Smooth muscle cell (in vitro differentiated cells): ENCODE measurements at regions not wholly inside any gene's neighbourhood (a gene's known extent, or its start where the extent isn't known, plus 50 kb on each side); places are given as distances from the start of the nearest gene placed in this dataset.

ENCODE experiments used
- DNase-seq: peaks from one replicate; lab custom pipeline; 2025; ENCODE audit not compliant: unreplicated experiment; lab: John Stamatoyannopoulos, UW
- H2AFZ ChIP-seq: fragments of 200-600 bp; sonication (generic); 2 replicates; pipeline ENCODE4 v1.6.0; 2016; ENCODE audit warnings: antibody characterized with exemption, low read depth, mild to moderate bottlenecking
- H3F3A ChIP-seq: fragments of 200-600 bp; sonication (generic); 2 replicates; pipeline ENCODE4 v1.6.0; 2017; ENCODE audit warnings: antibody characterized with exemption, low read depth
- H3K27ac ChIP-seq: fragments of 200-600 bp; sonication (generic); 2 replicates; pipeline ENCODE4 v1.5.1; 2016; ENCODE audit warnings: low read depth, mild to moderate bottlenecking
- H3K27me3 ChIP-seq: fragments of 200-600 bp; sonication (generic); 2 replicates; pipeline ENCODE4 v1.6.1; 2016; ENCODE audit warnings: low read depth, mild to moderate bottlenecking
- H3K36me3 ChIP-seq: fragments of 200-600 bp; sonication (generic); 2 replicates; pipeline ENCODE4 v1.5.1; 2016; ENCODE audit warnings: low read depth
- H3K4me1 ChIP-seq: fragments of 200-600 bp; sonication (generic); 2 replicates; pipeline ENCODE4 v1.5.1; 2016; ENCODE audit warnings: low read depth
- H3K4me2 ChIP-seq: fragments of 200-600 bp; sonication (generic); 2 replicates; pipeline ENCODE4 v1.6.0; 2016; ENCODE audit warnings: mild to moderate bottlenecking
- H3K4me3 ChIP-seq: fragments of 200-600 bp; sonication (generic); 2 replicates; pipeline ENCODE4 v1.5.1; 2016; ENCODE audit warnings: mild to moderate bottlenecking
- H3K79me2 ChIP-seq: fragments of 200-600 bp; sonication (generic); 2 replicates; pipeline ENCODE4 v1.6.0; 2016; ENCODE audit warnings: low read depth, mild to moderate bottlenecking
- H3K9ac ChIP-seq: fragments of 200-600 bp; sonication (generic); 2 replicates; pipeline ENCODE4 v1.6.0; 2016; ENCODE audit warnings: low read depth
- H3K9me3 ChIP-seq: fragments of 200-600 bp; sonication (generic); replicated peaks from 2 replicates; pipeline ENCODE4 v1.5.1; 2016; ENCODE audit warnings: low read depth
- H4K20me1 ChIP-seq: fragments of 200-600 bp; sonication (generic); 2 replicates; pipeline ENCODE4 v1.6.0; 2016; ENCODE audit warnings: low read depth
- CTCF ChIP-seq: fragments of 200-600 bp; sonication (generic); IDR thresholded peaks from 2 replicates; pipeline ENCODE4 v1.5.1; 2017; ENCODE audit warnings: borderline replicate concordance, mild to moderate bottlenecking, antibody characterized with exemption; ENCODE audit not compliant: insufficient read depth, poor library complexity, severe bottlenecking
- whole genome bisulfite sequencing: methylation state at CpG from one replicate; pipeline ENCODE4 v1.1.7; 2016; ENCODE audit warnings: low lambda C conversion rate; 5-methylcytosine and 5-hydroxymethylcytosine counted together

GRCh38 chr5:60512117-60512516 lies 187.8 kb downstream of the DEPDC1B start:
- H3K27me3 ChIP-seq: no peaks in the 10 kb centered on the region
- H3K4me3 ChIP-seq: no peak overlapping the region
- H3K4me1 ChIP-seq: no peaks in the 10 kb centered on the region
- H4K20me1 ChIP-seq: no peaks in the 10 kb centered on the region
- H3K4me2 ChIP-seq: no peak overlapping the region
- TF ChIP-seq CTCF: no peak
- no peaks in the 10 kb centered on the region for H3K79me2 ChIP-seq
- no peaks in the 10 kb centered on the region for H3K9me3 ChIP-seq
- H3F3A ChIP-seq: no peaks in the 10 kb centered on the region
- H2AFZ ChIP-seq: no peak overlapping the region
- DNase-seq: no peak
- H3K36me3 ChIP-seq: no peaks in the 10 kb centered on the region
- no peak overlapping the region for H3K9ac ChIP-seq
- no peak overlapping the region for H3K27ac ChIP-seq

- H3K9ac ChIP-seq: no peak overlapping the region
- no peaks in the 10 kb centered on the region for H3K4me1 ChIP-seq
- H4K20me1 ChIP-seq: no peaks in the 10 kb centered on the region
- H3F3A ChIP-seq: no peaks in the 10 kb centered on the region
- no peaks in the 10 kb centered on the region for H3K79me2 ChIP-seq
- H3K27me3 ChIP-seq: no peaks in the 10 kb centered on the region
- no peak for TF ChIP-seq CTCF
- H3K9me3 ChIP-seq: no peaks in the 10 kb centered on the region
- H3K4me3 ChIP-seq: no peak overlapping the region
- DNase-seq: no peak
- 79% methylated on average over 3 of the region's 3 CpGs for WGBS
- no peak overlapping the region for H3K27ac ChIP-seq
- H3K36me3 ChIP-seq: no peaks in the 10 kb centered on the region
- H3K4me2 ChIP-seq: no peak overlapping the region
- H2AFZ ChIP-seq: no peak overlapping the region
Observed at GRCh38 chr5:60510663-60511062, 189.3 kb downstream of the DEPDC1B start.

GRCh38 chr5:60510049-60510448 lies 189.9 kb downstream of the DEPDC1B start:
- WGBS: 73% methylated on average over 3 of the region's 3 CpGs
- H3K4me1 ChIP-seq: no peaks in the 10 kb centered on the region
- no peak overlapping the region for H3K9ac ChIP-seq
- H3K27me3 ChIP-seq: no peaks in the 10 kb centered on the region
- H3F3A ChIP-seq: no peaks in the 10 kb centered on the region
- no peak for TF ChIP-seq CTCF
- H4K20me1 ChIP-seq: no peaks in the 10 kb centered on the region
- no peaks in the 10 kb centered on the region for H3K9me3 ChIP-seq
- no peaks in the 10 kb centered on the region for H3K79me2 ChIP-seq
- no peaks in the 10 kb centered on the region for H3K36me3 ChIP-seq
- no peak overlapping the region for H2AFZ ChIP-seq
- no peak overlapping the region for H3K4me2 ChIP-seq
- H3K27ac ChIP-seq: no peak overlapping the region
- no peak for DNase-seq
- H3K4me3 ChIP-seq: no peak overlapping the region

GRCh38 chr5:60509519-60509918 lies 190.4 kb downstream of the DEPDC1B start:
- TF ChIP-seq CTCF: no peak
- Histone ChIP-seq H4K20me1 (no peaks in the 10 kb centered on the region), H3K4me2 (no peak overlapping the region), H3K9ac (no peak overlapping the region), H3K4me3 (no peak overlapping the region), H3K27ac (no peak overlapping the region), H3K4me1 (no peaks in the 10 kb centered on the region), H3K27me3 (no peaks in the 10 kb centered on the region), H3K79me2 (no peaks in the 10 kb centered on the region), H3K36me3 (no peaks in the 10 kb centered on the region), H2AFZ (no peak overlapping the region), H3F3A (no peaks in the 10 kb centered on the region), H3K9me3 (no peaks in the 10 kb centered on the region)
- no peak for DNase-seq
- WGBS: 95% methylated on average over 2 of the region's 2 CpGs
